ENCODE measurements at regions not wholly inside any gene's neighbourhood (a gene's known extent, or its start where the extent isn't known, plus 50 kb on each side); places are given as distances from the start of the nearest gene placed in this dataset.

DNA sequence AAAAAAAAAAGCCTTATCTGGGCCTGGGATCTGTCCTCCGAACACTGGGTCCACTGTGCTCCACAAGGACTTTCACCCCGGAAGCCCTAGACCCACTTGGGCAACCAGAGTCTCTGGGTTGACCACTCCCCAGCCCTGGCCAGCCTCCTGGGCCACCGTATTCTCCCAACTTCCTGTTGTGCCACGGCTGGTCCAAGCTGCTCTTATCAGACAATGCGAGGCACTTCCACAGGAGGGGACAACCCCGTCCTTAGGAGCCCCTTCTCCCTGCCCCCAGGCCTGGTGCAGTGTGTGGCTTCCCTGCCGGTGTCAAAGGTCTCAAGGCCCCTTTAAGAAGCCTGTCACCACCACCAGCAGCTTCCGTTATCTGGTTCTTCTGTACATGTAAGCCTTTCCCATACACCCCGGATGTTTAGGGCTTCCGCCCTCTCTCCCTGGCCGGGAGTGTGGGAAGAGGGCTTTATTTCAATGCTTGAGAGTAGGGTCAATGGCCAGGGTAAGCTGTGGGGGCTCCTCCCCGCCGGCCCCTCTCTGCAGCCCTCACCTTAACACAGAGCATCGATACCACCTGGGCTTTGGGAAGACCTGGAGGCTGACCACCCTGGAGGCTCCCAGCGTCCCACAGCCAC, 313.0 kb downstream of the SEC14L1 start (continued):
- peak; percentile 72; the same call in 1 of the 2 replicates for TF ChIP-seq ZNF710 (CRISPR knock-in tag; IDR thresholded peaks at IDR 0.05; ENCODE audit: borderline replicate concordance)
- TF ChIP-seq ZBTB21 (CRISPR knock-in tag; IDR thresholded peaks at IDR 0.05) = no peak
- no peak for TF ChIP-seq MAFG (CRISPR knock-in tag; IDR thresholded peaks at IDR 0.05)
- TF ChIP-seq NR2F1 (CRISPR knock-in tag; IDR thresholded peaks at IDR 0.05) = peak in 1 of 2 experiments; percentile 15; a peak in 1 of 4 replicates
- peak; percentile 51; the same call in 1 of the 2 replicates for TF ChIP-seq ZNF616 (CRISPR knock-in tag; IDR thresholded peaks at IDR 0.05; ENCODE audit: low read depth)
- TF ChIP-seq TRAFD1 (CRISPR knock-in tag; IDR thresholded peaks at IDR 0.05; ENCODE audit: borderline replicate concordance) = 0 out of 2 replicates have a peak, but pooled peaks have one; percentile 31
- TF ChIP-seq TBL1XR1 (IDR thresholded peaks at IDR 0.05; ENCODE audit: borderline replicate concordance, low read length, partially characterized antibody) = no peak
- peak; percentile 34; the same call in 1 of the 2 replicates for TF ChIP-seq ZNF784 (CRISPR knock-in tag; IDR thresholded peaks at IDR 0.05; ENCODE audit: borderline replicate concordance)
- TF ChIP-seq, protein P1, sequence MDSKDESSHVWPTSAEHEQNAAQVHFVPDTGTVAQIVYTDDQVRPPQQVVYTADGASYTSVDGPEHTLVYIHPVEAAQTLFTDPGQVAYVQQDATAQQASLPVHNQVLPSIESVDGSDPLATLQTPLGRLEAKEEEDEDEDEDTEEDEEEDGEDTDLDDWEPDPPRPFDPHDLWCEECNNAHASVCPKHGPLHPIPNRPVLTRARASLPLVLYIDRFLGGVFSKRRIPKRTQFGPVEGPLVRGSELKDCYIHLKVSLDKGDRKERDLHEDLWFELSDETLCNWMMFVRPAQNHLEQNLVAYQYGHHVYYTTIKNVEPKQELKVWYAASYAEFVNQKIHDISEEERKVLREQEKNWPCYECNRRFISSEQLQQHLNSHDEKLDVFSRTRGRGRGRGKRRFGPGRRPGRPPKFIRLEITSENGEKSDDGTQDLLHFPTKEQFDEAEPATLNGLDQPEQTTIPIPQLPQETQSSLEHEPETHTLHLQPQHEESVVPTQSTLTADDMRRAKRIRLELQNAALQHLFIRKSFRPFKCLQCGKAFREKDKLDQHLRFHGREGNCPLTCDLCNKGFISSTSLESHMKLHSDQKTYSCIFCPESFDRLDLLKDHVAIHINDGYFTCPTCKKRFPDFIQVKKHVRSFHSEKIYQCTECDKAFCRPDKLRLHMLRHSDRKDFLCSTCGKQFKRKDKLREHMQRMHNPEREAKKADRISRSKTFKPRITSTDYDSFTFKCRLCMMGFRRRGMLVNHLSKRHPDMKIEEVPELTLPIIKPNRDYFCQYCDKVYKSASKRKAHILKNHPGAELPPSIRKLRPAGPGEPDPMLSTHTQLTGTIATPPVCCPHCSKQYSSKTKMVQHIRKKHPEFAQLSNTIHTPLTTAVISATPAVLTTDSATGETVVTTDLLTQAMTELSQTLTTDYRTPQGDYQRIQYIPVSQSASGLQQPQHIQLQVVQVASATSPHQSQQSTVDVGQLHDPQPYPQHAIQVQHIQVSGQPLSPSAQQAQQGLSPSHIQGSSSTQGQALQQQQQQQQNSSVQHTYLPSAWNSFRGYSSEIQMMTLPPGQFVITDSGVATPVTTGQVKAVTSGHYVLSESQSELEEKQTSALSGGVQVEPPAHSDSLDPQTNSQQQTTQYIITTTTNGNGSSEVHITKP (CRISPR knock-in tag; IDR thresholded peaks at IDR 0.05; ENCODE audit: low read depth) = peak; percentile 76
- no peak; the same call in 1 of the 2 replicates for TF ChIP-seq ZNF839 (CRISPR knock-in tag; IDR thresholded peaks at IDR 0.05; ENCODE audit: borderline replicate concordance)

Measured in HepG2 (cell line).